ENCODE measurements at regions not wholly inside any gene's neighbourhood (a gene's known extent, or its start where the extent isn't known, plus 50 kb on each side); places are given as distances from the start of the nearest gene placed in this dataset.

- TF ChIP-seq MAX (IDR thresholded peaks at IDR 0.05) (no peak), SP2 (IDR thresholded peaks at IDR 0.05; ENCODE audit: low read length) (no peak), SP1 (IDR thresholded peaks at IDR 0.05; ENCODE audit: low read depth, low read length) (no peak)
Measured at GRCh38 chr12:126890097-126890496, 1376.9 kb upstream of the TMEM132C start.
